ENCODE measurements at regions not wholly inside any gene's neighbourhood (a gene's known extent, or its start where the extent isn't known, plus 50 kb on each side); places are given as distances from the start of the nearest gene placed in this dataset.

DNA sequence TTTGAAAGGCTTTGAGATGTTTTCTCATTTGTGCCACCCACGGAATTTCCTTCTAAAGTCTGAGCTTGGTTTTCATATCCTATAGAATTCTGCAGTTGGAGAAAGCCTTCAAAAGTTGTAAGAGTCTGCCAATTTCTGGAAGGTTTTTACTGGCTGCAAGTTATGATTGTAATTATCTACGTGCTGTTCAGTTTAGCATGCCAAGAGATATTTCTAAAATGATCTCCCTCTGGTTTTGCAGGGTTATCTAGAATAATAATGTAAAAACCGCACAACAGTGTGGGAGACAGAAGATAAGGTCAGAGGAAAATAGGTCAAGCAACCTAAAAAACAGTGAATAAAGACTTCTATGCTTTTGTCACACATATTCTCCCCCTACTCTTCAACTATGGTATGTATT lies 69.3 kb downstream of the MTERF1 start:
- no peak for TF ChIP-seq GATA3 (IDR thresholded peaks at IDR 0.05; ENCODE audit: low read depth, low read length)
- TF ChIP-seq GATA2 (IDR thresholded peaks at IDR 0.05; ENCODE audit: low read depth, low read length): no peak

DNA sequence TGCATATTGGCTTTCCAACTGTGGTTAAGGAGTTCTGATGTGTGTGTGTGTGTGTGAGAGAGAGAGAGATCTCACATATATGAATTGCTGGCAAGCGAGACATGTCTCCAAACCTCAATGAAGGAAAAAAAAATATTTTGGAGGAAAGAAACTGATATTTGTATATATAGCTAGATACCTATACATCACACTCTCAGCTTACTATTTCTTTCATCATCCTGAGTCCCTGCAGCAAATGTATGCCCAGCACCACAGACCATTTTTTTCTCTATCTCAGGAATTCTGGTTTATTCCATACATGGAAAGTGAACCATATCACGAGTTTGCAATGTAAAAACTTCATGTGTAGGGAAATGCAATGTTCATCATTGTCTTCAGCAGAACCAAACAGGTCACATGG lies 68.9 kb downstream of the MTERF1 start:
- TF ChIP-seq GATA3 (IDR thresholded peaks at IDR 0.05; ENCODE audit: low read depth, low read length) (no peak), GATA2 (IDR thresholded peaks at IDR 0.05; ENCODE audit: low read depth, low read length) (no peak)

DNA sequence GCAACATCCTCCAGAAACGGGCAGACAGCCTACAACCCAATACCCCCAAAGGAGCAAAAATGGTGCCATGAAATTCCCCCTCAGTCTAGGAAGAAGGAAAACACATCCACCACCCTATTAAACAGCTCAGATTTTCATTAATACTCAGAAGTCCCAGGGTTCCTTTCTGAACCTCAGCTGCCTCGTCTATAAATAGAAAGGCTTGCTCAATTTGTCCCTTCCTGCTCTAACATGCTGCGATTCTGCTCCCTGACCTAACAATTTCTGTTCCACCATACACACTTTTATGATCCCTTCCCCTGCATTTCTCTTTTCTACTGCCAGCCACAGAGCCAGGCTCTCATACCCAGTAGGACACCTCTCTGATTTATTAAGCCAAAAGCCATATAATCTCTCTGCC lies 68.1 kb downstream of the MTERF1 start:
- TF ChIP-seq GATA3 (IDR thresholded peaks at IDR 0.05; ENCODE audit: low read depth, low read length) (no peak), GATA2 (IDR thresholded peaks at IDR 0.05; ENCODE audit: low read depth, low read length) (no peak)

DNA sequence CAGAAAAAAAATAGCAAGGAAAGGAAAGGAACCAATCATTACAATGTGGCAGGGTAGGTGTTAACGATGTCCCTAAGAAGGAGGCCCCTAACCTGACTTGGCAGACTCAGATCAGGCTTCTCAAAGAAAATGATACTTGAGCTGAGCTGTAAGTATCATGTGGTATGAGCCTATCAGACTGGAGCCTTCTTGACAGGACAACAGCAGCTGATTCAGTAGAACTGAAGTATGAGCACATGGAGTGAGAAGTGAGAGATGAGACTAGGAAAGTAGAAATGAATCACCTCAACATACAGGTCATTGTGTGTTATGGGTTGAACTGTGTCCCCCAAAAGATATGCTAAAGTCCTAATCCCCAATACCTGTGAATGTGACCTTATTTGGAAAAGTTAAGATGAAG lies 66.3 kb downstream of the MTERF1 start:
- no peak for TF ChIP-seq GATA2 (IDR thresholded peaks at IDR 0.05; ENCODE audit: low read depth, low read length)
- no peak for TF ChIP-seq GATA3 (IDR thresholded peaks at IDR 0.05; ENCODE audit: low read depth, low read length)
